RWPE1 (cell line): ENCODE measurements at regions not wholly inside any gene's neighbourhood (a gene's known extent, or its start where the extent isn't known, plus 50 kb on each side); places are given as distances from the start of the nearest gene placed in this dataset.

Source experiments
- CTCF ChIA-PET: fragments of 350-600 bp; sonication (Branson Sonifier 250); formaldehyde crosslinking; extraction: SDS; loops from one replicate; lab custom pipeline; 2021; lab: Yijun Ruan, JAX
- POLR2A ChIA-PET: fragments of 400-600 bp; formaldehyde crosslinking; extraction: SDS; loops from one replicate; lab custom pipeline; 2020; ENCODE audit warnings: antibody characterized with exemption; ENCODE audit not compliant: low non-redundant PET; lab: Yijun Ruan, JAX
- DNase-seq: peaks from one replicate; pipeline ENCODE4 v3.0.0; 2012; ENCODE audit warnings: low spot score
- H3K27ac ChIP-seq: fragments of 450-650 bp; 2 replicates; pipeline ENCODE4 v1.5.1; 2017
- CTCF ChIP-seq: fragments of 450-650 bp; conservative IDR thresholded peaks from 2 replicates; pipeline ENCODE4 v1.5.1; 2017; ENCODE audit warnings: low read depth, mild to moderate bottlenecking

- no peak for TF ChIP-seq CTCF
- POLR2A ChIA-PET, result no interaction called here
- DNase-seq, result no peak
- no peak overlapping the region for H3K27ac ChIP-seq
- CTCF ChIA-PET, result no interaction called here
Measured at GRCh38 chr6:12230523-12230922, 59.6 kb upstream of the EDN1 start.

GRCh38 chr6:12232339-12232738, 57.8 kb upstream of the EDN1 start:
- no peak overlapping the region for H3K27ac ChIP-seq
- POLR2A ChIA-PET, result no interaction called here
- no peak for TF ChIP-seq CTCF
- no peak for DNase-seq
- CTCF ChIA-PET, result interaction anchor here (2.3 kb wide), 1 partner anchor 577 kb away, joined by 32 read pairs; no protein-coding TSS in a partner anchor

GRCh38 chr6:12232821-12233220, 57.3 kb upstream of the EDN1 start:
- CTCF ChIA-PET, result interaction anchor here (0.7 to 2.3 kb wide), 2 partner anchors 23 to 577 kb away, joined by 4 to 32 read pairs; no protein-coding TSS in a partner anchor
- TF ChIP-seq CTCF, result no peak
- no peak overlapping the region for H3K27ac ChIP-seq
- DNase-seq, result no peak
- POLR2A ChIA-PET, result no interaction called here

- peak; percentile 79 for TF ChIP-seq CTCF
- DNase-seq, result peak; percentile 72
- CTCF ChIA-PET, result interaction anchor here (0.5 to 2.3 kb wide), 21 partner anchors 9 to 652 kb away, joined by 3 to 32 read pairs (median 3); no protein-coding TSS in a partner anchor
- H3K27ac ChIP-seq, result no peak overlapping the region
- POLR2A ChIA-PET, result no interaction called here
Measured at GRCh38 chr6:12233693-12234571, 56.2 kb upstream of the EDN1 start.

GRCh38 chr6:12235341-12235740, 54.8 kb upstream of the EDN1 start:
- ChIA-PET CTCF (no interaction called here), POLR2A (no interaction called here)
- TF ChIP-seq CTCF, result no peak
- H3K27ac ChIP-seq, result no peak overlapping the region
- no peak for DNase-seq

GRCh38 chr6:12238219-12238618, 51.9 kb upstream of the EDN1 start:
- no peak overlapping the region for H3K27ac ChIP-seq
- DNase-seq, result no peak
- no peak for TF ChIP-seq CTCF
- CTCF ChIA-PET, result no interaction called here
- POLR2A ChIA-PET, result no interaction called here
